ENCODE measurements at regions not wholly inside any gene's neighbourhood (a gene's known extent, or its start where the extent isn't known, plus 50 kb on each side); places are given as distances from the start of the nearest gene placed in this dataset.

GRCh38 chr2:220002251-220002650 is 374.8 kb downstream of the SLC4A3 start:
- DNase-seq (ENCODE audit: low spot score) = no peak
- in situ Hi-C loops (cut with HindIII; ENCODE audit: low sequenced_read_pairs) = no loop called here

GRCh38 chr2:220002699-220003098 is 375.3 kb downstream of the SLC4A3 start:
- in situ Hi-C loops (cut with HindIII; ENCODE audit: low sequenced_read_pairs) = no loop called here
- no peak for DNase-seq (ENCODE audit: low spot score)

GRCh38 chr2:220005362-220005761 is 377.9 kb downstream of the SLC4A3 start:
- in situ Hi-C loops (cut with HindIII; ENCODE audit: low sequenced_read_pairs) = no loop called here

GRCh38 chr2:220006152-220006621 is 378.8 kb downstream of the SLC4A3 start:
- in situ Hi-C loops (cut with HindIII; ENCODE audit: low sequenced_read_pairs) = no loop called here
- peak; percentile 16 for DNase-seq (ENCODE audit: low spot score)

More at GRCh38 chr2:220005362-220005761, 377.9 kb downstream of the SLC4A3 start:
- DNase-seq (ENCODE audit: low spot score) = no peak

- in situ Hi-C loops (cut with HindIII; ENCODE audit: low sequenced_read_pairs) = no loop called here
- DNase-seq (ENCODE audit: low spot score) = no peak
These were observed 384.4 kb downstream of the SLC4A3 start for GRCh38 chr2:220011859-220012258.

- DNase-seq (ENCODE audit: low spot score) = no peak
- in situ Hi-C loops (cut with HindIII; ENCODE audit: low sequenced_read_pairs) = no loop called here
These were observed 387.5 kb downstream of the SLC4A3 start for GRCh38 chr2:220014961-220015360.

- DNase-seq (ENCODE audit: low spot score) = no peak
- in situ Hi-C loops (cut with HindIII; ENCODE audit: low sequenced_read_pairs) = no loop called here
These were observed 388.1 kb downstream of the SLC4A3 start for GRCh38 chr2:220015576-220015975.

GRCh38 chr2:220025207-220025606 is 397.8 kb downstream of the SLC4A3 start:
- in situ Hi-C loops (cut with HindIII; ENCODE audit: low sequenced_read_pairs) = no loop called here
- no peak for DNase-seq (ENCODE audit: low spot score)

- DNase-seq (ENCODE audit: low spot score) = no peak
- in situ Hi-C loops (cut with HindIII; ENCODE audit: low sequenced_read_pairs) = no loop called here
These were observed 401.6 kb downstream of the SLC4A3 start for GRCh38 chr2:220029013-220029412.

GRCh38 chr2:220033546-220033945 is 406.1 kb downstream of the SLC4A3 start:
- in situ Hi-C loops (cut with HindIII; ENCODE audit: low sequenced_read_pairs) = no loop called here
- no peak for DNase-seq (ENCODE audit: low spot score)

- in situ Hi-C loops (cut with HindIII; ENCODE audit: low sequenced_read_pairs) = no loop called here
- no peak for DNase-seq (ENCODE audit: low spot score)
These were observed 407.1 kb downstream of the SLC4A3 start for GRCh38 chr2:220034426-220035130.

- no peak for DNase-seq (ENCODE audit: low spot score)
- in situ Hi-C loops (cut with HindIII; ENCODE audit: low sequenced_read_pairs) = no loop called here
These were observed 409.0 kb downstream of the SLC4A3 start for GRCh38 chr2:220036431-220036830.

GRCh38 chr2:220040346-220040745 is 412.9 kb downstream of the SLC4A3 start:
- in situ Hi-C loops (cut with HindIII; ENCODE audit: low sequenced_read_pairs) = no loop called here
- DNase-seq (ENCODE audit: low spot score) = no peak

GRCh38 chr2:220041447-220041846 is 414.0 kb downstream of the SLC4A3 start:
- no peak for DNase-seq (ENCODE audit: low spot score)
- in situ Hi-C loops (cut with HindIII; ENCODE audit: low sequenced_read_pairs) = no loop called here

GRCh38 chr2:220043155-220043989 is 415.9 kb downstream of the SLC4A3 start:
- DNase-seq (ENCODE audit: low spot score) = no peak
- in situ Hi-C loops (cut with HindIII; ENCODE audit: low sequenced_read_pairs) = no loop called here

- in situ Hi-C loops (cut with HindIII; ENCODE audit: low sequenced_read_pairs) = no loop called here
- no peak for DNase-seq (ENCODE audit: low spot score)
These were observed 416.5 kb downstream of the SLC4A3 start for GRCh38 chr2:220043990-220044335.

GRCh38 chr2:220044383-220044782 is 417.0 kb downstream of the SLC4A3 start:
- in situ Hi-C loops (cut with HindIII; ENCODE audit: low sequenced_read_pairs) = no loop called here
- DNase-seq (ENCODE audit: low spot score) = no peak

- in situ Hi-C loops (cut with HindIII; ENCODE audit: low sequenced_read_pairs) = no loop called here
These were observed 419.1 kb downstream of the SLC4A3 start for GRCh38 chr2:220046507-220046906.

GRCh38 chr2:220051716-220052115 is 424.3 kb downstream of the SLC4A3 start:
- in situ Hi-C loops (cut with HindIII; ENCODE audit: low sequenced_read_pairs) = no loop called here
- peak; percentile 4 for DNase-seq (ENCODE audit: low spot score)

More at GRCh38 chr2:220046507-220046906, 419.1 kb downstream of the SLC4A3 start:
- no peak for DNase-seq (ENCODE audit: low spot score)

- no peak for DNase-seq (ENCODE audit: low spot score)
- in situ Hi-C loops (cut with HindIII; ENCODE audit: low sequenced_read_pairs) = no loop called here
These were observed 426.5 kb downstream of the SLC4A3 start for GRCh38 chr2:220053919-220054318.

Data from G401 (cell line).